PC-9 (cell line): ENCODE measurements at regions not wholly inside any gene's neighbourhood (a gene's known extent, or its start where the extent isn't known, plus 50 kb on each side); places are given as distances from the start of the nearest gene placed in this dataset.
"Not testable (repeated sequence)": the region's sequence is repeated elsewhere in the genome, so short reads cannot be mapped to it uniquely, and the experiment has no call there.

Source experiments
- BruUV-seq: library from RNA; stranded (reverse); fragments of 400-500 nt; replicated peaks from 2 replicates; lab custom pipeline; 2021; lab: Mats Ljungman, UMichigan
- CTCF ChIA-PET: fragments of 300-600 bp; sonication (Branson Sonifier 250); formaldehyde crosslinking; loops from one replicate; lab custom pipeline; 2022; ENCODE audit warnings: antibody characterized with exemption; lab: Charles Lee
- POLR2A ChIA-PET: fragments of 300-600 bp; sonication (Branson Sonifier 250); formaldehyde crosslinking; loops from one replicate; lab custom pipeline; 2022; ENCODE audit warnings: antibody characterized with exemption; ENCODE audit not compliant: unreplicated experiment; lab: Charles Lee
- DNase-seq, 2 experiments: peaks; one replicate each; pipeline versions ENCODE4 v3.0.0 to v3.0.0-alpha.2; 2015 to 2022; ENCODE audit warnings: mixed read lengths in 1 of 2
- H2AFZ ChIP-seq: fragments of 200-600 bp; sonication (generic); 2 replicates; pipeline ENCODE4 v1.8.1; 2017; ENCODE audit warnings: antibody characterized with exemption
- H3F3A ChIP-seq: fragments of 200-600 bp; sonication (generic); 2 replicates; pipeline ENCODE4 v1.8.1; 2017; ENCODE audit warnings: antibody characterized with exemption, mild to moderate bottlenecking, low read depth; ENCODE audit not compliant: insufficient read depth
- H3K27ac ChIP-seq: fragments of 200-600 bp; sonication (generic); 2 replicates; pipeline ENCODE4 v1.6.1; 2016; ENCODE audit warnings: mixed run types
- H3K27me3 ChIP-seq: fragments of 200-600 bp; sonication (generic); 2 replicates; pipeline ENCODE4 v1.6.1; 2016; ENCODE audit warnings: low read depth, mixed run types; ENCODE audit not compliant: insufficient read depth
- H3K36me3 ChIP-seq: fragments of 200-600 bp; sonication (generic); 2 replicates; pipeline ENCODE4 v1.6.1; 2016; ENCODE audit warnings: low read depth, mixed run types
- H3K4me1 ChIP-seq: fragments of 200-600 bp; sonication (generic); replicated peaks from 2 replicates; pipeline ENCODE4 v1.6.1; 2016; ENCODE audit warnings: mixed run types; ENCODE audit not compliant: insufficient read depth
- H3K4me2 ChIP-seq: fragments of 200-600 bp; sonication (generic); 2 replicates; pipeline ENCODE4 v1.6.1; 2017; ENCODE audit warnings: mixed run types
- H3K4me3 ChIP-seq: fragments of 200-600 bp; sonication (generic); 2 replicates; pipeline ENCODE4 v1.6.1; 2016; ENCODE audit warnings: mixed run types
- H3K79me2 ChIP-seq: fragments of 200-600 bp; sonication (generic); 2 replicates; pipeline ENCODE4 v1.6.1; 2017; ENCODE audit warnings: low read depth, mixed run types
- H3K9me2 ChIP-seq: fragments of 200-600 bp; sonication (generic); 2 replicates; pipeline ENCODE4 v1.8.1; 2017; ENCODE audit warnings: mild to moderate bottlenecking; ENCODE audit not compliant: insufficient read depth
- H3K9me3 ChIP-seq: fragments of 200-600 bp; sonication (generic); 2 replicates; pipeline ENCODE4 v1.8.1; 2016; ENCODE audit warnings: low read depth; ENCODE audit not compliant: insufficient read depth
- H4K20me1 ChIP-seq: fragments of 200-600 bp; sonication (generic); 2 replicates; pipeline ENCODE4 v1.8.1; 2017; ENCODE audit not compliant: insufficient read depth
- CTCF ChIP-seq: fragments of 200-600 bp; sonication (generic); conservative IDR thresholded peaks from 2 replicates; pipeline ENCODE4 v1.6.1; 2017; ENCODE audit warnings: mixed run types, antibody characterized with exemption, mild to moderate bottlenecking, moderate library complexity
- EZH2 ChIP-seq: fragments of 200-600 bp; sonication (generic); IDR thresholded peaks from 2 replicates; pipeline ENCODE4 v1.8.0; 2017; ENCODE audit warnings: antibody characterized with exemption, low read depth
- intact Hi-C: fragments of 100-400 bp; cut with micrococcal nuclease; formaldehyde crosslinking; loops from one replicate; pipeline ENCODE4 v1.10.0; 2022; ENCODE audit not compliant: unreplicated experiment

GRCh38 chr5:104081232-104081631, 518.6 kb upstream of the NUDT12 start:
- Histone ChIP-seq H3K4me1 (peaks cover 16% of the 10 kb centered on the region; the same call in 1 of the 2 replicates), H2AFZ (peak overlapping the region; percentile 87; the same call in 1 of the 2 replicates), H3K36me3 (0 out of 2 replicates have a peak, but pooled peaks cover 5% of the 10 kb centered on the region), H3K79me2 (peaks cover 6% of the 10 kb centered on the region; the same call in 1 of the 2 replicates), H3K9me2 (no peaks in the 10 kb centered on the region), H3K9me3 (no peaks in the 10 kb centered on the region), H3K27me3 (no peaks in the 10 kb centered on the region), H3K4me3 (peak overlapping the region; percentile 69), H4K20me1 (no peaks in the 10 kb centered on the region), H3F3A (peaks cover 9% of the 10 kb centered on the region; the same call in 1 of the 2 replicates), H3K27ac (0 out of 2 replicates have a peak overlapping the region, but pooled peaks have one; percentile 83), H3K4me2 (peak overlapping the region; percentile 89)
- no peak for DNase-seq
- ChIA-PET POLR2A (no interaction called here), CTCF (interaction anchor here (1.1 kb wide), 1 partner anchor 273 kb away, joined by 3 read pairs; no protein-coding TSS in a partner anchor)
- no peak for TF ChIP-seq EZH2
- no peak for TF ChIP-seq CTCF
- intact Hi-C loops = no loop called here
- BruUV-seq = no TSS peak

GRCh38 chr5:104080646-104081175, 518.1 kb upstream of the NUDT12 start:
- Histone ChIP-seq H3K27me3 (no peaks in the 10 kb centered on the region), H4K20me1 (no peaks in the 10 kb centered on the region), H3K9me2 (no peaks in the 10 kb centered on the region), H3F3A (peaks cover 9% of the 10 kb centered on the region; the same call in 1 of the 2 replicates), H2AFZ (peak overlapping the region; percentile 87), H3K4me3 (peak overlapping the region; percentile 69), H3K36me3 (0 out of 2 replicates have a peak, but pooled peaks cover 5% of the 10 kb centered on the region), H3K4me2 (peak overlapping the region; percentile 89), H3K79me2 (peaks cover 6% of the 10 kb centered on the region; the same call in 1 of the 2 replicates), H3K27ac (peak overlapping the region; percentile 83), H3K4me1 (peaks cover 16% of the 10 kb centered on the region; the same call in 1 of the 2 replicates), H3K9me3 (no peaks in the 10 kb centered on the region)
- no peak for DNase-seq
- POLR2A ChIA-PET = no interaction called here
- BruUV-seq = no TSS peak
- no peak for TF ChIP-seq EZH2
- TF ChIP-seq CTCF = no peak
- CTCF ChIA-PET = interaction anchor here (0.7 to 1.1 kb wide), 2 partner anchors 83 to 272 kb away, joined by 3 read pairs; no protein-coding TSS in a partner anchor
- intact Hi-C loops = no loop called here

- BruUV-seq = TSS peak; percentile 84
- Histone ChIP-seq H3K4me2 (peak overlapping the region; percentile 89), H3K4me1 (peaks cover 16% of the 10 kb centered on the region; the same call in 1 of the 2 replicates), H2AFZ (peak overlapping the region; percentile 87), H3K4me3 (peak overlapping the region; percentile 69), H3K27ac (peak overlapping the region; percentile 83)
- H3K36me3 ChIP-seq, H3K9me2 ChIP-seq, H4K20me1 ChIP-seq, H3K9me3 ChIP-seq, POLR2A ChIA-PET, H3K27me3 ChIP-seq, intact Hi-C loops, H3F3A ChIP-seq, H3K79me2 ChIP-seq: not testable (repeated sequence)
- CTCF ChIA-PET = interaction anchor here (0.7 kb wide), 1 partner anchor 84 kb away, joined by 3 read pairs; no protein-coding TSS in a partner anchor
- DNase-seq = peak in 1 of 2 experiments; percentile 75
Measured at GRCh38 chr5:104079861-104080645, 517.5 kb upstream of the NUDT12 start.
